Liver (tissue), 8 donors: ENCODE measurements at regions not wholly inside any gene's neighbourhood (a gene's known extent, or its start where the extent isn't known, plus 50 kb on each side); places are given as distances from the start of the nearest gene placed in this dataset.

Experiments
- DNase-seq: peaks from one replicate; pipeline ENCODE4 v3.0.0-alpha.2; 2017; ENCODE audit warnings: low spot score
- H3K27ac ChIP-seq, 2 donors: one replicate each; pipeline ENCODE4 v1.7.0; 2013; ENCODE audit warnings: inconsistent platforms in 2 of 2, low read length in 2 of 2, control low read depth in 1 of 2, low read depth in 1 of 2, mild to moderate bottlenecking in 1 of 2
- H3K27me3 ChIP-seq, 4 donors: one replicate each; pipeline versions ENCODE4 v1.6.1 to v1.7.0; 2013; ENCODE audit warnings: low read length in 3 of 4, inconsistent platforms in 1 of 4, mild to moderate bottlenecking in 1 of 4, moderate library complexity in 1 of 4; ENCODE audit not compliant: control insufficient read depth in 4 of 4, insufficient read depth in 4 of 4
- H3K36me3 ChIP-seq, 4 donors: one replicate each; pipeline versions ENCODE4 v1.6.1 to v1.7.0; 2013; ENCODE audit warnings: low read length in 3 of 4, mild to moderate bottlenecking in 3 of 4, low read depth in 1 of 4, moderate library complexity in 1 of 4; ENCODE audit not compliant: control insufficient read depth in 4 of 4, insufficient read depth in 3 of 4
- H3K4me1 ChIP-seq, 4 donors: one replicate each; pipeline versions ENCODE4 v1.6.1 to v1.7.0; 2013; ENCODE audit warnings: low read length in 3 of 4, mild to moderate bottlenecking in 3 of 4, moderate library complexity in 1 of 4; ENCODE audit not compliant: control insufficient read depth in 4 of 4, insufficient read depth in 4 of 4
- H3K4me3 ChIP-seq, 3 donors: one replicate each; pipeline versions ENCODE4 v1.6.1 to v1.7.0; 2013; ENCODE audit warnings: low read length in 3 of 3, control low read depth in 1 of 3, low read depth in 1 of 3, mild to moderate bottlenecking in 1 of 3
- H3K9ac ChIP-seq, 2 donors: one replicate each; pipeline ENCODE4 v1.7.0; 2013; ENCODE audit warnings: low read length in 2 of 2, mild to moderate bottlenecking in 2 of 2, moderate library complexity in 2 of 2, control low read depth in 1 of 2, low read depth in 1 of 2
- H3K9me3 ChIP-seq, 4 donors: one replicate each; pipeline versions ENCODE4 v1.6.1 to v1.7.0; 2013; ENCODE audit warnings: low read length in 3 of 4; ENCODE audit not compliant: control insufficient read depth in 4 of 4
- ATF3 ChIP-seq: IDR thresholded peaks from 2 replicates; pipeline ENCODE4 v1.6.1; 2016; ENCODE audit warnings: antibody characterized with exemption
- CTCF ChIP-seq: fragments of 150-350 bp; IDR thresholded peaks from 2 replicates; pipeline ENCODE4 v1.5.1; 2017; ENCODE audit warnings: improper control_type of control experiment, low read depth, low read length; ENCODE audit not compliant: missing input control
- EGR1 ChIP-seq, 2 donors: IDR thresholded peaks; 2 replicates each; pipeline ENCODE4 v1.6.1; 2016 to 2018; ENCODE audit warnings: antibody characterized with exemption in 2 of 2, low read depth in 2 of 2
- FOXA1 ChIP-seq: IDR thresholded peaks from 2 replicates; pipeline ENCODE4 v1.6.1; 2016; ENCODE audit warnings: antibody characterized with exemption
- FOXA2 ChIP-seq: IDR thresholded peaks from 2 replicates; pipeline ENCODE4 v1.6.1; 2016; ENCODE audit warnings: antibody characterized with exemption
- GABPA ChIP-seq, 2 donors: IDR thresholded peaks in 1 of 2; conservative IDR thresholded peaks in 1 of 2; 2 replicates each; pipeline ENCODE4 v1.6.1; 2016; ENCODE audit warnings: antibody characterized with exemption in 2 of 2, mild to moderate bottlenecking in 1 of 2, moderate library complexity in 1 of 2
- HNF4A ChIP-seq, 2 donors: conservative IDR thresholded peaks; 2 replicates each; pipeline ENCODE4 v1.6.1; 2016; ENCODE audit warnings: antibody characterized with exemption in 2 of 2, mild to moderate bottlenecking in 2 of 2
- HNF4G ChIP-seq: IDR thresholded peaks from 2 replicates; pipeline ENCODE4 v1.6.1; 2016; ENCODE audit warnings: antibody characterized with exemption
- JUND ChIP-seq, 2 donors: IDR thresholded peaks; 2 replicates each; pipeline ENCODE4 v1.6.1; 2016; ENCODE audit warnings: antibody characterized with exemption in 2 of 2
- NR2F2 ChIP-seq: IDR thresholded peaks from 2 replicates; pipeline ENCODE4 v1.6.1; 2016; ENCODE audit warnings: antibody characterized with exemption
- RAD21 ChIP-seq, 2 donors: IDR thresholded peaks; 2 replicates each; pipeline ENCODE4 v1.6.1; 2016; ENCODE audit warnings: antibody characterized with exemption in 2 of 2, mild to moderate bottlenecking in 2 of 2
- REST ChIP-seq: IDR thresholded peaks from 2 replicates; pipeline ENCODE4 v1.6.1; 2016; ENCODE audit warnings: antibody characterized with exemption, mild to moderate bottlenecking
- RXRA ChIP-seq, 2 donors: IDR thresholded peaks; 2 replicates each; pipeline ENCODE4 v1.6.1; 2017 to 2018; ENCODE audit warnings: antibody characterized with exemption in 2 of 2, mild to moderate bottlenecking in 1 of 2
- SP1 ChIP-seq: IDR thresholded peaks from 2 replicates; pipeline ENCODE4 v1.6.1; 2018; ENCODE audit warnings: antibody characterized with exemption, mild to moderate bottlenecking
- TAF1 ChIP-seq: conservative IDR thresholded peaks from 2 replicates; pipeline ENCODE4 v1.6.1; 2016; ENCODE audit warnings: antibody characterized with exemption, mild to moderate bottlenecking
- YY1 ChIP-seq: IDR thresholded peaks from 2 replicates; pipeline ENCODE4 v1.6.1; 2016; ENCODE audit warnings: antibody characterized with exemption, mild to moderate bottlenecking
- WGBS: extraction: QIAGEN DNeasy Blood & Tissue Kit; methylation state at CpG from one replicate; pipeline ENCODE4 v1.1.7; 2013; 5-methylcytosine and 5-hydroxymethylcytosine counted together
- TF ChIP-seq, protein P1 (sequence below): IDR thresholded peaks from 2 replicates; pipeline ENCODE4 v1.6.1; 2016; ENCODE audit warnings: antibody characterized with exemption
- TF ChIP-seq, protein P2 (sequence below): IDR thresholded peaks from 2 replicates; pipeline ENCODE4 v1.6.1; 2016; ENCODE audit warnings: antibody characterized with exemption
- donor health status: healthy.
- donor health status: healthy.
- donor health status: healthy.
- donor health status: healthy.
- donor health status: healthy.

GRCh38 chr6:169406804-169407203 is 153.2 kb upstream of the THBS2 start:
- no peak overlapping the region for H3K9ac ChIP-seq
- no peak for DNase-seq
- no peak for TF ChIP-seq ATF3
- no peak for TF ChIP-seq FOXA2
- no peak for TF ChIP-seq TAF1
- no peak for TF ChIP-seq JUND (IDR thresholded peaks at IDR 0.05)
- TF ChIP-seq SP1: no peak
- no peak for TF ChIP-seq HNF4A (conservative IDR thresholded peaks at IDR 0.05)
- no peak for TF ChIP-seq GABPA (IDR thresholded peaks at IDR 0.05 in 1 of 2, conservative IDR thresholded peaks at IDR 0.05 in 1 of 2)
- TF ChIP-seq, protein P1, sequence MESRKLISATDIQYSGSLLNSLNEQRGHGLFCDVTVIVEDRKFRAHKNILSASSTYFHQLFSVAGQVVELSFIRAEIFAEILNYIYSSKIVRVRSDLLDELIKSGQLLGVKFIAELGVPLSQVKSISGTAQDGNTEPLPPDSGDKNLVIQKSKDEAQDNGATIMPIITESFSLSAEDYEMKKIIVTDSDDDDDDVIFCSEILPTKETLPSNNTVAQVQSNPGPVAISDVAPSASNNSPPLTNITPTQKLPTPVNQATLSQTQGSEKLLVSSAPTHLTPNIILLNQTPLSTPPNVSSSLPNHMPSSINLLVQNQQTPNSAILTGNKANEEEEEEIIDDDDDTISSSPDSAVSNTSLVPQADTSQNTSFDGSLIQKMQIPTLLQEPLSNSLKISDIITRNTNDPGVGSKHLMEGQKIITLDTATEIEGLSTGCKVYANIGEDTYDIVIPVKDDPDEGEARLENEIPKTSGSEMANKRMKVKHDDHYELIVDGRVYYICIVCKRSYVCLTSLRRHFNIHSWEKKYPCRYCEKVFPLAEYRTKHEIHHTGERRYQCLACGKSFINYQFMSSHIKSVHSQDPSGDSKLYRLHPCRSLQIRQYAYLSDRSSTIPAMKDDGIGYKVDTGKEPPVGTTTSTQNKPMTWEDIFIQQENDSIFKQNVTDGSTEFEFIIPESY: no peak
- no peak for TF ChIP-seq HNF4G
- TF ChIP-seq, protein P2, sequence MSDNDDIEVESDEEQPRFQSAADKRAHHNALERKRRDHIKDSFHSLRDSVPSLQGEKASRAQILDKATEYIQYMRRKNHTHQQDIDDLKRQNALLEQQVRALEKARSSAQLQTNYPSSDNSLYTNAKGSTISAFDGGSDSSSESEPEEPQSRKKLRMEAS: no peak
- TF ChIP-seq REST: no peak
- TF ChIP-seq YY1: no peak
- no peak for TF ChIP-seq RAD21 (IDR thresholded peaks at IDR 0.05)
- no peak for TF ChIP-seq RXRA (IDR thresholded peaks at IDR 0.05)
- H3K27me3 ChIP-seq: no peaks in the 10 kb centered on the region
- no peaks in the 10 kb centered on the region for H3K4me1 ChIP-seq
- no peak overlapping the region for H3K27ac ChIP-seq
- no peaks in the 10 kb centered on the region for H3K36me3 ChIP-seq
- no peaks in the 10 kb centered on the region for H3K9me3 ChIP-seq
- no peak overlapping the region for H3K4me3 ChIP-seq
- WGBS: 86% methylated on average over 5 of the region's 5 CpGs

DNA sequence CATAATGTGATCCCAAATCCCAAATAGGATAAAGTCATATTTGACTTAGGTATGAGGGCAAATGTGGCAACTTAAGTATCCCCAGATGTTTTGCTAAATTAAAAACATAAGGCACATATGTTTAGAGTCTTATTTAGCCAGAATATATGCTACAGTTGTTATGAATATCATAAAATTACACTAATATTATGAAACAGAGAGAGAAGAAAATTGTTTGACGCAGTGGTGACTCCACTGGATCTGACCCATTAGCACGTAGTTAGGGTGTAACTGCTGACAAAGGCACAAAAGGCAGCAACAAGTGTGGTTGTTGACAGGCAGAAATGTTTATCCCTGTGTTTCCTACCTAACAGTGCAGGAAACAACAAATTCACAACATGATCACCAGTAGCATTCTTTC is 152.4 kb upstream of the THBS2 start:
- Histone ChIP-seq H3K4me1 (no peaks in the 10 kb centered on the region), H3K9me3 (no peaks in the 10 kb centered on the region), H3K27me3 (no peaks in the 10 kb centered on the region), H3K4me3 (no peak overlapping the region), H3K36me3 (no peaks in the 10 kb centered on the region), H3K27ac (no peak overlapping the region), H3K9ac (no peak overlapping the region)
- DNase-seq: no peak
- WGBS: 95% methylated on average over 2 of the region's 2 CpGs
- TF ChIP-seq CTCF: no peak
- TF ChIP-seq, protein P2: no peak
- TF ChIP-seq ATF3: no peak
- TF ChIP-seq, protein P1: no peak
- no peak for TF ChIP-seq YY1
- TF ChIP-seq RAD21 (IDR thresholded peaks at IDR 0.05): no peak
- TF ChIP-seq NR2F2: no peak
- no peak for TF ChIP-seq HNF4G
- no peak for TF ChIP-seq REST
- no peak for TF ChIP-seq FOXA1
- no peak for TF ChIP-seq EGR1 (IDR thresholded peaks at IDR 0.05; ENCODE audit: low read depth in 2 of 2)
- TF ChIP-seq FOXA2: no peak
- no peak for TF ChIP-seq RXRA (IDR thresholded peaks at IDR 0.05)
- TF ChIP-seq TAF1: no peak
- no peak for TF ChIP-seq SP1
